ENCODE measurements at regions not wholly inside any gene's neighbourhood (a gene's known extent, or its start where the extent isn't known, plus 50 kb on each side); places are given as distances from the start of the nearest gene placed in this dataset.

DNA sequence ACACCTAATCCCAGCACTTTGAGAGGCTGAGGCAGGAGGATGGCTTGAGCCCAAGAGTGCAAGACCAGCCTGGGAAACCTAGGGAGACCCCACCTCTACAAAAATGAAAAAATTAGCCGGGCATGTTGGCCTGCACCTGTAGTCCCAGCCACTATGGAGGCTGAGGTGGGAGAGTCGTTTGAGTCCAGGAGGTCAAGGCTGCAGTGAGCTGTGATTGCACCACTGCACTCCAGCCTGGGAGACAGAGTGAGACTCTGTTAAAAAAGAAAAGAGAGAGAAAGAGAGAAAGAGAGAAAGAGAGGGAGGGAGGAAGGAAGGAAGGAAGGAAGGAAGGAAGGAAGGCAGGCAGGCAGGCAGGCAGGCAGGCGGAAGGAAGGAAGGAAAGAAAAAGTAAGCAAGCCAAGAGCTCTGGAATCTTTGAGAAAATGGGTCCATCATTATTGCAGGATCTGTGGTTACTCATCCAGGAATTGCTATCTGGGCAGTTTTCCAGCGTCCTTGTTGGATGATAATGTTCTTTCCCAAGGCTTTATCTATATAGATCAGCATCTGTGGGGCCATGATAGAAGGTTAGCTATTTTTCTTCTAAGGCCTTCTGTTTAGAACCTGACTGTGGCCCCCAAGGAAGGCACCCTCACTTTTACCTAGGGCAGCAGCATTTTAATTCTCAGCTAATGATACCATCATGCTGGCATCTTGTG is 533.2 kb upstream of the CDH5 start:
- intact Hi-C loops (cut with DNase I), result no loop called here
- ATAC-seq (no peak), DNase-seq (peak in 1 of 4 donors; percentile 29)
- Histone ChIP-seq H3K4me3 (no peak overlapping the region), H3K27ac (no peak overlapping the region), H3K36me3 (replicated peaks in 1 of 2; ENCODE audit: insufficient read depth in 1 of 2, low read depth in 2 of 2) (no peaks in the 10 kb centered on the region), H3K4me1 (no peaks in the 10 kb centered on the region), H3K9me3 (no peaks in the 10 kb centered on the region), H3K27me3 (no peaks in the 10 kb centered on the region)
- 45 to 51% methylated on average over 4 of the region's 4 CpGs for WGBS, 2 donors
- TF ChIP-seq POLR2A (IDR thresholded peaks at IDR 0.05), result no peak
- TF ChIP-seq, protein P1, sequence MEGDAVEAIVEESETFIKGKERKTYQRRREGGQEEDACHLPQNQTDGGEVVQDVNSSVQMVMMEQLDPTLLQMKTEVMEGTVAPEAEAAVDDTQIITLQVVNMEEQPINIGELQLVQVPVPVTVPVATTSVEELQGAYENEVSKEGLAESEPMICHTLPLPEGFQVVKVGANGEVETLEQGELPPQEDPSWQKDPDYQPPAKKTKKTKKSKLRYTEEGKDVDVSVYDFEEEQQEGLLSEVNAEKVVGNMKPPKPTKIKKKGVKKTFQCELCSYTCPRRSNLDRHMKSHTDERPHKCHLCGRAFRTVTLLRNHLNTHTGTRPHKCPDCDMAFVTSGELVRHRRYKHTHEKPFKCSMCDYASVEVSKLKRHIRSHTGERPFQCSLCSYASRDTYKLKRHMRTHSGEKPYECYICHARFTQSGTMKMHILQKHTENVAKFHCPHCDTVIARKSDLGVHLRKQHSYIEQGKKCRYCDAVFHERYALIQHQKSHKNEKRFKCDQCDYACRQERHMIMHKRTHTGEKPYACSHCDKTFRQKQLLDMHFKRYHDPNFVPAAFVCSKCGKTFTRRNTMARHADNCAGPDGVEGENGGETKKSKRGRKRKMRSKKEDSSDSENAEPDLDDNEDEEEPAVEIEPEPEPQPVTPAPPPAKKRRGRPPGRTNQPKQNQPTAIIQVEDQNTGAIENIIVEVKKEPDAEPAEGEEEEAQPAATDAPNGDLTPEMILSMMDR (IDR thresholded peaks at IDR 0.05), result no peak

DNA sequence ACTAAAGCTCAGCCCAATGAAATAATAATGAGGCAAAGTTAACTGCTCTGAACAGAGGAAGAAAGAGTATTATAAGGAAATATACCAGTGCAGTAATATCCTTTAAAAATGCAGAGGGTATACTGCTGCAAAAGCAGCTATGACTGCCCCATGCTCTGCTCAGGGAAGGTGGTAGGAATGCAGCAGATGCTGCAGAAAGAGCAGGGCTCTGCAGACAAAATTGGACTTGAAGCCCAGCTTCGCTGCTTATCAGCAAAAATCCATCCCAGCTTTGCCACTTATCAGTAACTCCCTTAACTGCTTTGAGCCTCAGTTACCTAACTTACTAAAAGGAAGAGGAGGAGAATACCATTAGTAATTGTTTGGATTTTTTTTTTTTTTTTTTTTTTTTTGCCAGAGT is 533.8 kb upstream of the CDH5 start:
- WGBS, 2 donors, result 56 to 63% methylated on average over 1 of the region's 1 CpG
- Histone ChIP-seq H3K4me3 (no peak overlapping the region), H3K36me3 (replicated peaks in 1 of 2; ENCODE audit: insufficient read depth in 1 of 2, low read depth in 2 of 2) (no peaks in the 10 kb centered on the region), H3K4me1 (no peaks in the 10 kb centered on the region), H3K27ac (no peak overlapping the region), H3K9me3 (no peaks in the 10 kb centered on the region), H3K27me3 (no peaks in the 10 kb centered on the region)
- TF ChIP-seq POLR2A (IDR thresholded peaks at IDR 0.05), result no peak
- TF ChIP-seq, protein P1 (IDR thresholded peaks at IDR 0.05), result no peak
- intact Hi-C loops (cut with DNase I), result no loop called here
- DNase-seq (no peak), ATAC-seq (no peak)

DNA sequence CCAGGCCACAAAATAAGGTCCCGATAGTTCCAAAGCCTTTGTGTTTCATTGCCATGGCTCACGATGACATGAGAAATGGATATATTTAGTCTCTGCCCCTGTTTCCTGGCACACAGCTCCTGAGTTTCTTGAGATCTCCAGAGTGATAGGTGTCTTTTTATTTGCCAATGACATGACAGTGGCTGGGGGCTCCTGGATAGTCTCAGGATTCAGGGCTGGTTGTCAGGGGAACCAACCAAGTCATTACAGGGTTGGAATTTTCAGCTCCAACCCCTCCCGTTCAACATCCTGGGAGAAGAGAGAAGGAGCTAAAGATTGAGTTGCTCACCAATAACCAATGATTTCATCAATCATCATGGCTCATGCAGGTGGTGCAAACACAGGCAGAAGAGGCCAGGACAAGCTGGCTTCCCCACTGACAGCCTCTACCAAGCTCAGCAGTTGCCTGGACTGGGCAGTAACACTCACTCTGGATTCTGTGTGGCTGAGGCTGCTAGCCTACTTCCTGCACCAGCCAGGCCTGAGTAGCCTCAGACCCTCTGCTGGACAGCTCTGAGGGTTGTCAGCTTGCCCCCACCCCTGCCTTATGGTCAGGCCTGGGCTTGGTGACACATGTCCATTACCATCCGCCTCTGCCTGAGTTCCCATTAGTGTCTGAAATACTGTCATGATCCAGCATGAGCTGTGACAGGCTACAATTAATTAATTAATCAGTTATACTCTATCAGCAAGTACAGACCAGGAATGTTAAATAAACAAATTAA is 534.4 kb upstream of the CDH5 start:
- no peak for DNase-seq
- no peak for ATAC-seq
- no peak overlapping the region for H3K27ac ChIP-seq
- H3K27me3 ChIP-seq, result no peaks in the 10 kb centered on the region
- no peak overlapping the region for H3K4me3 ChIP-seq
- intact Hi-C loops (cut with DNase I), result no loop called here
- H3K9me3 ChIP-seq, result no peaks in the 10 kb centered on the region
- WGBS, 2 donors, result 73 to 87% methylated on average over 4 of the region's 4 CpGs
- TF ChIP-seq POLR2A (IDR thresholded peaks at IDR 0.05), result no peak
- TF ChIP-seq, protein P1 (IDR thresholded peaks at IDR 0.05), result no peak
- no peaks in the 10 kb centered on the region for H3K36me3 ChIP-seq (replicated peaks in 1 of 2; ENCODE audit: insufficient read depth in 1 of 2, low read depth in 2 of 2)
- no peaks in the 10 kb centered on the region for H3K4me1 ChIP-seq

DNA sequence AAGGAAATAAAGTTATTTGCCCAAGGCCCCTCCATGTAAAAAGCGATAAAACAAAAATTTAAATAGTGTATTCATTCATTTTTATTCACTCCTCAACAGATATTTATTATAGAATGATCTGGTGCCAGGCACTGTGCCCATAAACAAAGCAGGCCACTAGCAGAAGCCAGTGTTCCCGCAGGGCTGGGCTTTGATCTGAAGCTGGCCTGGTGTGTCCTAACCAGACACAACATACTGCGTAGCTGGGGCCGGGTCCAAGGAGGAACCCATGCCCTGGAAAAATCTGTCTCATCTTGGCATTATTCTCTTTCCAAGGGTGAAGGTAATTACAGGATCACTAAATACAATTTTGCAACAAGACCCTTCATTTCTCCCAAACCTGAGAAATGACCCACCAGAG is 537.4 kb upstream of the CDH5 start:
- intact Hi-C loops (cut with DNase I), result no loop called here
- Histone ChIP-seq H3K4me3 (no peak overlapping the region), H3K9me3 (no peaks in the 10 kb centered on the region), H3K27me3 (no peaks in the 10 kb centered on the region), H3K27ac (no peak overlapping the region), H3K36me3 (replicated peaks in 1 of 2; ENCODE audit: insufficient read depth in 1 of 2, low read depth in 2 of 2) (no peaks in the 10 kb centered on the region), H3K4me1 (no peaks in the 10 kb centered on the region)
- TF ChIP-seq POLR2A (IDR thresholded peaks at IDR 0.05), result no peak
- TF ChIP-seq, protein P1 (IDR thresholded peaks at IDR 0.05), result no peak
- DNase-seq, result no peak
- 65 to 67% methylated on average over 4 of the region's 4 CpGs for WGBS, 2 donors
- no peak for ATAC-seq
